ENCODE measurements at regions not wholly inside any gene's neighbourhood (a gene's known extent, or its start where the extent isn't known, plus 50 kb on each side); places are given as distances from the start of the nearest gene placed in this dataset.

- no peak for TF ChIP-seq CTCF (IDR thresholded peaks at IDR 0.05; ENCODE audit: insufficient read depth, low read depth, low read length)
- no peak for TF ChIP-seq EZH2 (IDR thresholded peaks at IDR 0.05; ENCODE audit: insufficient read depth, low read length)
Measured at GRCh38 chr10:31136386-31136785, 104.7 kb upstream of the ZNF438 start.

Measured in astrocyte (in vitro differentiated cells and primary cell).